ENCODE measurements at regions not wholly inside any gene's neighbourhood (a gene's known extent, or its start where the extent isn't known, plus 50 kb on each side); places are given as distances from the start of the nearest gene placed in this dataset.

GRCh38 chr1:168422203-168422847, 121.5 kb downstream of the XCL2 start:
- Histone ChIP-seq H3K27ac (ENCODE audit: control insufficient read depth, insufficient read depth) (no peak overlapping the region), H3K4me3 (no peak overlapping the region), H3K9me3 (replicated peaks; ENCODE audit: control insufficient read depth, insufficient read depth, low read length) (no peaks in the 10 kb centered on the region), H3K36me3 (ENCODE audit: control insufficient read depth in 2 of 2, insufficient read depth in 2 of 2, low read length in 1 of 2) (no peaks in the 10 kb centered on the region), H3K4me1 (ENCODE audit: control insufficient read depth, insufficient read depth, low read length) (no peaks in the 10 kb centered on the region), H3K9ac (ENCODE audit: control insufficient read depth, insufficient read depth, low read length) (no peak overlapping the region), H3K4me2 (ENCODE audit: control insufficient read depth, insufficient read depth) (no peak overlapping the region), H3K27me3 (replicated peaks in 1 of 2; ENCODE audit: control insufficient read depth in 2 of 2, insufficient read depth in 2 of 2, low read length in 1 of 2) (no peaks in the 10 kb centered on the region; a peak in 1 of 4 replicates), H2AFZ (ENCODE audit: control insufficient read depth, low read depth, low read length) (no peak overlapping the region), H4K20me1 (ENCODE audit: control insufficient read depth, insufficient read depth) (no peaks in the 10 kb centered on the region), H3K79me2 (ENCODE audit: control insufficient read depth, insufficient read depth, low read length) (no peaks in the 10 kb centered on the region)
- no peak for TF ChIP-seq SMAD5 (IDR thresholded peaks at IDR 0.05; ENCODE audit: low read depth)
- no peak for TF ChIP-seq RAD21 (IDR thresholded peaks at IDR 0.05; ENCODE audit: insufficient read depth, low read depth, low read length)
- no peak for TF ChIP-seq CHD2 (IDR thresholded peaks at IDR 0.05; ENCODE audit: borderline replicate concordance, low read depth, low read length)
- DNase-seq (ENCODE audit: low read depth, low spot score) = no peak
- in situ Hi-C loops (cut with MboI) = no loop called here
- ChIA-PET RAD21 (ENCODE audit: unreplicated experiment) (interaction anchor here (0.8 to 3.4 kb wide), 5 partner anchors 13 to 80 kb away, joined by 3 to 23 read pairs (median 4); no protein-coding TSS in a partner anchor), SMC1A (ENCODE audit: uncharacterized antibody, unreplicated experiment) (interaction anchor here (0.8 to 3.9 kb wide), 13 partner anchors 8 to 927 kb away, joined by 3 to 21 read pairs (median 4); no protein-coding TSS in a partner anchor), CTCF (interaction anchor here (1.0 to 3.6 kb wide), 8 partner anchors 14 to 926 kb away, joined by 3 to 28 read pairs (median 4); no protein-coding TSS in a partner anchor), POLR2A (interaction anchor here (1.6 to 1.7 kb wide), 2 partner anchors 12 to 15 kb away, joined by 5 to 7 read pairs; no protein-coding TSS in a partner anchor)
- 43% methylated on average over 1 of the region's 1 CpG for WGBS (ENCODE audit: insufficient coverage, insufficient replicate concordance, low lambda C conversion rate, missing lambda C conversion rate)
- ATAC-seq = no peak
- BruUV-seq (replicated peaks) = no TSS peak
- no peak for FAIRE-seq
- intact Hi-C loops (cut with micrococcal nuclease; ENCODE audit: unreplicated experiment) = no loop called here

DNA sequence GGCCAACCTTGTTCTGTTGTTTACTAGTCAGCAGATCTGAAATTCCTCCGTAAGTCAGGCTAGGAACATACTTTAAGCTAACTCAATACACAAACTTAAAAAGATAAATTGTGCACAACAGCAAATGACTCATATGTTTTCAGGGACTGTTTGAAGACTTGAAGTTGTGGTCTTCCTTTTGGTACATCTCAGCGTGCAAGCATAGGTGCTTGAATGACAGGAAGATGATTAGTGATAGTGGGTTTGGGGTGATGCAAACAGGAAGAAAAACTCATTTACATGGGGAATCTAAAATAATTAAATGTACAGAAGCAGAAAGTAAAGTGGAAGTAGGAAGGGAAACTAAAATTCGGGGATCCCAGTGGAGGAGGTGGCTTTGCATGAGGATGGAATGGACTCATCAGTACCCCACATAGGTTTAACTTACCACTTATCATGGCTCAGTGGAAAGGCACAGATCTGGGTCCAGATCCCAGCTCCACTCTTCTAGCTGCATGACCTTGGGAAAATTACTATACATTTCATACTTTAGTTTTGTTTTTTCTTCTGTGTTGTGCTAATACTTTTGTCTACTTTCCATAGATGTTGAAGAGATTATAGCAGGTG, 122.3 kb downstream of the XCL2 start:
- H4K20me1 ChIP-seq (ENCODE audit: control insufficient read depth, insufficient read depth) = no peaks in the 10 kb centered on the region
- BruUV-seq (replicated peaks) = no TSS peak
- H3K4me3 ChIP-seq = no peak overlapping the region
- ATAC-seq = peak; percentile 74
- no peaks in the 10 kb centered on the region for H3K79me2 ChIP-seq (ENCODE audit: control insufficient read depth, insufficient read depth, low read length)
- no peak overlapping the region for H3K9ac ChIP-seq (ENCODE audit: control insufficient read depth, insufficient read depth, low read length)
- H3K27ac ChIP-seq (ENCODE audit: control insufficient read depth, insufficient read depth) = no peak overlapping the region
- ChIA-PET SMC1A (ENCODE audit: uncharacterized antibody, unreplicated experiment) (interaction anchor here (0.5 to 3.9 kb wide), 10 partner anchors 9 to 216 kb away, joined by 3 to 21 read pairs (median 4); no protein-coding TSS in a partner anchor), RAD21 (ENCODE audit: unreplicated experiment) (interaction anchor here (1.2 to 3.4 kb wide), 5 partner anchors 12 to 79 kb away, joined by 3 to 23 read pairs (median 4); no protein-coding TSS in a partner anchor), POLR2A (interaction anchor here (1.6 to 1.7 kb wide), 2 partner anchors 12 to 14 kb away, joined by 5 to 7 read pairs; no protein-coding TSS in a partner anchor), CTCF (interaction anchor here (0.8 to 3.6 kb wide), 5 partner anchors 14 to 318 kb away, joined by 3 to 28 read pairs (median 4); no protein-coding TSS in a partner anchor)
- H3K27me3 ChIP-seq (replicated peaks in 1 of 2; ENCODE audit: control insufficient read depth in 2 of 2, insufficient read depth in 2 of 2, low read length in 1 of 2) = no peaks in the 10 kb centered on the region; a peak in 2 of 4 replicates
- FAIRE-seq = no peak
- H3K36me3 ChIP-seq (ENCODE audit: control insufficient read depth in 2 of 2, insufficient read depth in 2 of 2, low read length in 1 of 2) = no peaks in the 10 kb centered on the region
- no peak for DNase-seq (ENCODE audit: low read depth, low spot score)
- 19% methylated on average over 3 of the region's 3 CpGs for WGBS (ENCODE audit: insufficient coverage, insufficient replicate concordance, low lambda C conversion rate, missing lambda C conversion rate)
- no peak overlapping the region for H3K4me2 ChIP-seq (ENCODE audit: control insufficient read depth, insufficient read depth)
- no peak overlapping the region for H2AFZ ChIP-seq (ENCODE audit: control insufficient read depth, low read depth, low read length)
- H3K9me3 ChIP-seq (replicated peaks; ENCODE audit: control insufficient read depth, insufficient read depth, low read length) = no peaks in the 10 kb centered on the region
- intact Hi-C loops (cut with micrococcal nuclease; ENCODE audit: unreplicated experiment) = no loop called here
- H3K4me1 ChIP-seq (ENCODE audit: control insufficient read depth, insufficient read depth, low read length) = no peaks in the 10 kb centered on the region
- in situ Hi-C loops (cut with MboI) = no loop called here
- TF ChIP-seq MTA2 (IDR thresholded peaks at IDR 0.05; ENCODE audit: low read depth) (peak; percentile 69), DPF2 (IDR thresholded peaks at IDR 0.05) (0 out of 2 replicates have a peak, but pooled peaks have one; percentile 47), IKZF1 (conservative IDR thresholded peaks at IDR 0.05) (peak; percentile 47), CREM (IDR thresholded peaks at IDR 0.05; ENCODE audit: low read depth) (no peak), HDAC2 (IDR thresholded peaks at IDR 0.05) (no peak), NFYA (IDR thresholded peaks at IDR 0.05; ENCODE audit: borderline replicate concordance, low read depth, low read length) (no peak), POLR2AphosphoS5 (IDR thresholded peaks at IDR 0.05; ENCODE audit: low read length) (no peak)
- TF ChIP-seq, protein P1, sequence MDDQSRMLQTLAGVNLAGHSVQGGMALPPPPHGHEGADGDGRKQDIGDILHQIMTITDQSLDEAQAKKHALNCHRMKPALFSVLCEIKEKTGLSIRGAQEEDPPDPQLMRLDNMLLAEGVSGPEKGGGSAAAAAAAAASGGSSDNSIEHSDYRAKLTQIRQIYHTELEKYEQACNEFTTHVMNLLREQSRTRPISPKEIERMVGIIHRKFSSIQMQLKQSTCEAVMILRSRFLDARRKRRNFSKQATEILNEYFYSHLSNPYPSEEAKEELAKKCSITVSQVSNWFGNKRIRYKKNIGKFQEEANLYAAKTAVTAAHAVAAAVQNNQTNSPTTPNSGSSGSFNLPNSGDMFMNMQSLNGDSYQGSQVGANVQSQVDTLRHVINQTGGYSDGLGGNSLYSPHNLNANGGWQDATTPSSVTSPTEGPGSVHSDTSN (IDR thresholded peaks at IDR 0.05; ENCODE audit: insufficient replicate concordance, low read depth, low read length) = peak; percentile 11
- TF ChIP-seq, protein P2, sequence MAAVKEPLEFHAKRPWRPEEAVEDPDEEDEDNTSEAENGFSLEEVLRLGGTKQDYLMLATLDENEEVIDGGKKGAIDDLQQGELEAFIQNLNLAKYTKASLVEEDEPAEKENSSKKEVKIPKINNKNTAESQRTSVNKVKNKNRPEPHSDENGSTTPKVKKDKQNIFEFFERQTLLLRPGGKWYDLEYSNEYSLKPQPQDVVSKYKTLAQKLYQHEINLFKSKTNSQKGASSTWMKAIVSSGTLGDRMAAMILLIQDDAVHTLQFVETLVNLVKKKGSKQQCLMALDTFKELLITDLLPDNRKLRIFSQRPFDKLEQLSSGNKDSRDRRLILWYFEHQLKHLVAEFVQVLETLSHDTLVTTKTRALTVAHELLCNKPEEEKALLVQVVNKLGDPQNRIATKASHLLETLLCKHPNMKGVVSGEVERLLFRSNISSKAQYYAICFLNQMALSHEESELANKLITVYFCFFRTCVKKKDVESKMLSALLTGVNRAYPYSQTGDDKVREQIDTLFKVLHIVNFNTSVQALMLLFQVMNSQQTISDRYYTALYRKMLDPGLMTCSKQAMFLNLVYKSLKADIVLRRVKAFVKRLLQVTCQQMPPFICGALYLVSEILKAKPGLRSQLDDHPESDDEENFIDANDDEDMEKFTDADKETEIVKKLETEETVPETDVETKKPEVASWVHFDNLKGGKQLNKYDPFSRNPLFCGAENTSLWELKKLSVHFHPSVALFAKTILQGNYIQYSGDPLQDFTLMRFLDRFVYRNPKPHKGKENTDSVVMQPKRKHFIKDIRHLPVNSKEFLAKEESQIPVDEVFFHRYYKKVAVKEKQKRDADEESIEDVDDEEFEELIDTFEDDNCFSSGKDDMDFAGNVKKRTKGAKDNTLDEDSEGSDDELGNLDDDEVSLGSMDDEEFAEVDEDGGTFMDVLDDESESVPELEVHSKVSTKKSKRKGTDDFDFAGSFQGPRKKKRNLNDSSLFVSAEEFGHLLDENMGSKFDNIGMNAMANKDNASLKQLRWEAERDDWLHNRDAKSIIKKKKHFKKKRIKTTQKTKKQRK (IDR thresholded peaks at IDR 0.05; ENCODE audit: low read depth, low read length) = no peak

All from GM12878 (cell line).